ENCODE measurements at regions not wholly inside any gene's neighbourhood (a gene's known extent, or its start where the extent isn't known, plus 50 kb on each side); places are given as distances from the start of the nearest gene placed in this dataset.
A peak's percentile ranks its signal among the peaks of the same experiment; 100 is the strongest.

DNA sequence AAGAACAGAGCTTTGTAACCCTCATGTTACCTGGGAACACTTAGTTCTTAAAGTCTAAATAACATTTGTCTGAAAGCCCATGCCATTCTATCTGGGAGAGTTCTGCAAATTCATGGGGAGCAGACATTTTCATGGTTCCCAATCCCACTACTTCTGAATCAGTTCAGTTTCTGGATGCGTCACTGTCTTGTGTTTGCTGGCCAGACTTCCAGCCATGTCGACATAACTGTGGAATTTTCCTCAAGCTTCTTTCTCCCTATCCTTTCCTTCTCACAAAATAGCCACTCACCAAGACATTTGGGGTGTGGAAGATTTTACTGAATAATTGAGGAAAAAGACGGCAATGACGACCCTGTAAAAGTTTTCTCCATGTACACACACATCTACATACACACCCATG lies 272.5 kb downstream of the NEBL start:
- H3K36me3 ChIP-seq (ENCODE audit: control insufficient read depth in 2 of 2, insufficient read depth in 2 of 2, low read length in 1 of 2), result no peaks in the 10 kb centered on the region
- H3K27me3 ChIP-seq (ENCODE audit: control insufficient read depth in 2 of 2, insufficient read depth in 1 of 2, low read length in 1 of 2), result no peaks in the 10 kb centered on the region
- DNase-seq (ENCODE audit: low read depth in 6 of 9, low spot score in 9 of 9), result no peak
- no peaks in the 10 kb centered on the region for H3K4me1 ChIP-seq (ENCODE audit: control insufficient read depth in 2 of 2, insufficient read depth in 2 of 2, low read length in 2 of 2)
- 97% methylated on average over 4 of the region's 4 CpGs for WGBS
- H3K27ac ChIP-seq (ENCODE audit: low read depth in 1 of 2, low read length in 1 of 2), result no peak overlapping the region
- no peak overlapping the region for H3K4me3 ChIP-seq (ENCODE audit: low read length in 2 of 2)
- no peaks in the 10 kb centered on the region for H3K9me3 ChIP-seq (ENCODE audit: control insufficient read depth in 2 of 2, insufficient read depth in 1 of 2, low read length in 1 of 2)

DNA sequence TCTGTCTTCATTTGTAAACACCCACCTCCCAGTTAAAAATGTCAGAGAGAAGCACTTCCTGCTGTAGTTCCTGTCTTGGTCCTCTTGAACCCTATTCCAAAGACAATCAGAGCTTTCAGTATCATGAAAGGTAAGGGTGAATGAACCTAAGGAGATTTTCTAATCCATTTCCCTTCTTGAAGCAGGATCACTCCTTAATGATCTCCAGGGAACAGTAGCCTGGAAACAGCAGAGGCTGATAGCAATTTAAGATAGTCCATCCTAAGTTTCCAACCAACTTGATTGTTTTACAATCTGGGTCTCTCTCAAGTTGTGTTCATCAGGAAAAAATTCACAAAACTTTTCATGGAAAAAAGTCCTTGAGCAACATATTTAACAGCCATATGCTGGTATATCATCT lies 273.6 kb downstream of the NEBL start:
- DNase-seq (ENCODE audit: low read depth in 6 of 9, low spot score in 9 of 9), result no peak
- no peaks in the 10 kb centered on the region for H3K4me1 ChIP-seq (ENCODE audit: control insufficient read depth in 2 of 2, insufficient read depth in 2 of 2, low read length in 2 of 2)
- H3K27ac ChIP-seq (ENCODE audit: low read depth in 1 of 2, low read length in 1 of 2), result no peak overlapping the region
- no peaks in the 10 kb centered on the region for H3K36me3 ChIP-seq (ENCODE audit: control insufficient read depth in 2 of 2, insufficient read depth in 2 of 2, low read length in 1 of 2)
- no peaks in the 10 kb centered on the region for H3K9me3 ChIP-seq (ENCODE audit: control insufficient read depth in 2 of 2, insufficient read depth in 1 of 2, low read length in 1 of 2)
- H3K27me3 ChIP-seq (ENCODE audit: control insufficient read depth in 2 of 2, insufficient read depth in 1 of 2, low read length in 1 of 2), result no peaks in the 10 kb centered on the region
- H3K4me3 ChIP-seq (ENCODE audit: low read length in 2 of 2), result no peak overlapping the region

DNA sequence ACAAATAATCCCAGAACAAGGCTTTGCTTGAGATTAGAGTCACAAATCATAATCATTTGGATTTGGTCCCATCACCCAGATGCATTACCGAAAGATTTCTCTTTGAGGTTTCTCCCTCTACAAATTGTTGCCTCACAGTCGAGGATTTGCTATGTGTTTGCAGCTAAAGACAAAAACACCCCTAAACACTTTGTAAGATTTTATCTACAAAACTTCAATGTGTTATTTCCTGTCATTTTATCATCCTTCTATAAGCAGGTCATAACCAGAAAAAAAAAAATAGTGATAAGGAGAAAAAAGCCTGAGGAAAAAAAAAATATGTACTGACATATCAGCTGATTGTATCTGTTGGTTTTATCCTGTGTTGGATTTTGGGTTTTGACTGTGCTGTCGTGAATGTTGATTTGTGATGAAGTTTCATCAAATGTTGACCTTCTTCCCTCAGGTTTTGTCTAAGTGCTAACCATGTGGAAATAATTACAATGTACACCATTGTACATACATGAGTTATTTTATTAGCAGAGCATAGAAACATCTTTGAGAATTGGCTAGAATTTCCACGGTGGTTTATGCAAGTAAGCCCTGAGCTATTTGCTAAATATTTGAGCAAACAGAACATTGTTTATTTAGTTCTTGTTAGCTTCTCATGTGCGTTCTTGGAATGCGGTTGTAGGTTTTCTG lies 274.4 kb downstream of the NEBL start:
- no peak for DNase-seq (ENCODE audit: low read depth in 6 of 9, low spot score in 9 of 9)
- H3K36me3 ChIP-seq (ENCODE audit: control insufficient read depth in 2 of 2, insufficient read depth in 2 of 2, low read length in 1 of 2), result no peaks in the 10 kb centered on the region
- H3K4me3 ChIP-seq (ENCODE audit: low read length in 2 of 2), result no peak overlapping the region
- H3K27me3 ChIP-seq (ENCODE audit: control insufficient read depth in 2 of 2, insufficient read depth in 1 of 2, low read length in 1 of 2), result no peaks in the 10 kb centered on the region
- H3K4me1 ChIP-seq (ENCODE audit: control insufficient read depth in 2 of 2, insufficient read depth in 2 of 2, low read length in 2 of 2), result no peaks in the 10 kb centered on the region
- H3K27ac ChIP-seq (ENCODE audit: low read depth in 1 of 2, low read length in 1 of 2), result no peak overlapping the region
- H3K9me3 ChIP-seq (ENCODE audit: control insufficient read depth in 2 of 2, insufficient read depth in 1 of 2, low read length in 1 of 2), result no peaks in the 10 kb centered on the region
- 46% methylated on average over 6 of the region's 6 CpGs for WGBS

DNA sequence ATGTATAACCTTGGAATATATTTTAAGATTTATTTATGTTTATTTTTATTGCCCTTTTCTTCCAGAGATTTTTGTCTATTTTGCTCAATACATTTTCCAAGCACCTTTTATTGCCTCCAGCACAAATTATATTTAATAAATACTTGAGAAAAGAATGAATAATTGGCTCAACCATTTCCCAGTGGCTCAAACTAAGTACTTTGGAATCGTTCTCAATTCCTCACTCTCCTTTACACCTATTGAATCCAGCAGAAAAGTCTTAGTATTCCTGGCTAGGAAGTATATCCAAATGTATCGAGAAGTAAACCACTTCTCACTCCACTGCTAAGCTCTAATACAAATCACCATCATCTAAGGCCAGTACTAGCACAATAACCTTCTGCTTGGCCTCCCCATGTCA lies 276.1 kb downstream of the NEBL start:
- WGBS, result 91% methylated on average over 2 of the region's 2 CpGs
- Histone ChIP-seq H3K4me1 (ENCODE audit: control insufficient read depth in 2 of 2, insufficient read depth in 2 of 2, low read length in 2 of 2) (no peaks in the 10 kb centered on the region), H3K27me3 (ENCODE audit: control insufficient read depth in 2 of 2, insufficient read depth in 1 of 2, low read length in 1 of 2) (no peaks in the 10 kb centered on the region), H3K4me3 (ENCODE audit: low read length in 2 of 2) (no peak overlapping the region), H3K27ac (ENCODE audit: low read depth in 1 of 2, low read length in 1 of 2) (no peak overlapping the region), H3K9me3 (ENCODE audit: control insufficient read depth in 2 of 2, insufficient read depth in 1 of 2, low read length in 1 of 2) (no peaks in the 10 kb centered on the region), H3K36me3 (ENCODE audit: control insufficient read depth in 2 of 2, insufficient read depth in 2 of 2, low read length in 1 of 2) (no peaks in the 10 kb centered on the region)
- DNase-seq (ENCODE audit: low read depth in 6 of 9, low spot score in 9 of 9), result no peak

DNA sequence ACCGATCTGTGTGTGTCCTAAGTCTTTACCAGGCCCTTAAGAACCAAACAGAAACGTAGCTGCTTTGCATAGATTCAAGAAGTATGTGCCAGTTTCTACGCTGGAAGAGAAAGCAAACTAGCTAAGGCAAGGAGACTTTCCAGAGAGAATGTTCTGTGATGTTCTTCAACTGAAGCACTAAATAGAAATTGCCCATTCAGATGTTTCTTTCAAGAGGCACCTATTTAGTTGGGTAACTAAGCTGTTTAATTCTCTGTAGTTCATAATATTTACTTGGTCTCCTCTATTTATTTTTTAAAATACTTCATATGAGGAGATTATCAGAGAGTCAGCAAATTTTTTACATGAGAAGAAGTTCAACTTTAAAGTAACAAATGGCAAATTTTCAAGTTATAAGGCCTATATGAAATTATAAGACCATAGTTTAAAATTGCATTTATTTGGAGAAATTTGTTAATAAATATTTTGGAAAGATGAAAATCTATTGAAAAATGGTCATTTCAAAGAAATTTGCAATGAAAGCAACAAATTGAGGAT lies 279.0 kb downstream of the NEBL start:
- no peaks in the 10 kb centered on the region for H3K9me3 ChIP-seq (ENCODE audit: control insufficient read depth in 2 of 2, insufficient read depth in 1 of 2, low read length in 1 of 2)
- WGBS, result 91% methylated on average over 3 of the region's 3 CpGs
- no peak overlapping the region for H3K4me3 ChIP-seq (ENCODE audit: low read length in 2 of 2)
- no peak for DNase-seq (ENCODE audit: low read depth in 6 of 9, low spot score in 9 of 9)
- no peaks in the 10 kb centered on the region for H3K36me3 ChIP-seq (ENCODE audit: control insufficient read depth in 2 of 2, insufficient read depth in 2 of 2, low read length in 1 of 2)
- H3K4me1 ChIP-seq (ENCODE audit: control insufficient read depth in 2 of 2, insufficient read depth in 2 of 2, low read length in 2 of 2), result no peaks in the 10 kb centered on the region
- no peaks in the 10 kb centered on the region for H3K27me3 ChIP-seq (ENCODE audit: control insufficient read depth in 2 of 2, insufficient read depth in 1 of 2, low read length in 1 of 2)
- H3K27ac ChIP-seq (ENCODE audit: low read depth in 1 of 2, low read length in 1 of 2), result no peak overlapping the region

DNA sequence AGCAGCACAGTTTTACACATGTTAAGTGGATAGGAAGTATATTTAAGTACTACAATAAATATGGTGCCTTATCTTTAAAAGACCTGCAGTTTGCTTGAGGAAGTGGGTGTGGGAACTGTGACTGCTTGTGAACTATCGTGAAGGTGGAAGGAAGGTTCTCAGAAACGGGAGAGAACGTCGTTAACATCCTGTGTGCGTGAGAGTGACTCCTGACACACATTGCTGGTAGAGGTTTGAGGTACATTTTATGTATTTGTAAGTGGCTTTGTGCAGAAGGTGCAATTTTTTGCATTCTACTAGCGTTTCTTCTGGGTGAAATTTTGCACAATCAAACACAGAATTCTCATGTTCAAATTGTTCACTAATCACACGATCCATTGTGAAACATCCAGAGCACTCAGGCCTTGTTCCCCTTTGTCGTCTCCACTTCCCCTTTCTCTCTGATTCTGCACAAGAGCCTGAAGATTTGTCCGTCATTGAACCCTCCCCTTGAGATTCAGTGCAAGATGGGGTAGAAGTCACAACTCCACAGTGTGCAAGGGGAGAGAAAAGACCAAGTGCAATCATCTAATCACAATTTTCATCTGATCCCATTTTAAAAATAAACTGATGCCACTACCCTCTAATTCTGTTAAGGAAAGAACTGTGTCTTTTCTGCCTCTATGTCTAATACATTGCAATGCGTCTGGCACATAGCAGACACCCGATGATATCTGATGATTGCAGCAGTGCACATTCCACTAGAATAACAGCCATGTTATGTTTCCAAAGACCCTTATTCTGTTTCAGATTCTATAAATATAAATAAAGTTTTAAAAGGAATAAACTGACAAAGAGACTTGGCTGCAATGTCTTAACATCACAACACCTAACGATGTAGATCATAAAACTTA lies 279.9 kb downstream of the NEBL start:
- no peaks in the 10 kb centered on the region for H3K27me3 ChIP-seq (ENCODE audit: control insufficient read depth in 2 of 2, insufficient read depth in 1 of 2, low read length in 1 of 2)
- no peaks in the 10 kb centered on the region for H3K4me1 ChIP-seq (ENCODE audit: control insufficient read depth in 2 of 2, insufficient read depth in 2 of 2, low read length in 2 of 2)
- H3K36me3 ChIP-seq (ENCODE audit: control insufficient read depth in 2 of 2, insufficient read depth in 2 of 2, low read length in 1 of 2), result no peaks in the 10 kb centered on the region
- peak in 5 of 9 donors; percentile 2 to 40 (median 10) for DNase-seq (ENCODE audit: low read depth in 6 of 9, low spot score in 9 of 9)
- 29% methylated on average over 12 of the region's 12 CpGs for WGBS
- H3K4me3 ChIP-seq (ENCODE audit: low read length in 2 of 2), result no peak overlapping the region
- H3K9me3 ChIP-seq (ENCODE audit: control insufficient read depth in 2 of 2, insufficient read depth in 1 of 2, low read length in 1 of 2), result no peaks in the 10 kb centered on the region
- no peak overlapping the region for H3K27ac ChIP-seq (ENCODE audit: low read depth in 1 of 2, low read length in 1 of 2)

DNA sequence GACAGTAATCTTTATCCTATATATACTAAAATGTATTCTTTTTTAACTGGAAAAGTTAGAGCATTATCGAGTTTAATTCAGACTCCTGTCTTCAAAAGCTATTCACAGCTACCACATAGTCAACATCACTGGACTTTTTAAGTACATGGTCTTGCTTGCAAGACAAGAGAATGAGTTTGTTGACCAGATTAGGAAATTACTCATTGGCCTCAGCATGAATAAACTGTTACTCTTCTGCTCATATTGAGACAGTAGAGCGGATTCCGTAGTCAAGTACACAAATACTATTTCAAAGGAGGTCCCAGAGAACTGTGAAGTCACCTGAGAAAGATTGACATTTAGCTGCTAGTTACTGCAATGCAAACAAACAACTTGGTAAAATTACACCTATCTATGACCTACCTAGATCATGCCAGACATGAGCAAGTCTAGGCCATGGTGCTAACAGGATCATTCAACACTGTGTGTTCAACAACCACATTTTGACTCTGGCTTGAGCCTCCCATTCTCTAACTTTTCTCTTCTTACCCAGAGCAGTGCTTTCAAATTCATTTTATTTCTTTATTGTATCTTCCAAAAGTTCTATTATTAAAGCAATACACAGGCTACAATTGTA lies 280.9 kb downstream of the NEBL start:
- Histone ChIP-seq H3K36me3 (ENCODE audit: control insufficient read depth in 2 of 2, insufficient read depth in 2 of 2, low read length in 1 of 2) (no peaks in the 10 kb centered on the region), H3K27me3 (ENCODE audit: control insufficient read depth in 2 of 2, insufficient read depth in 1 of 2, low read length in 1 of 2) (no peaks in the 10 kb centered on the region), H3K9me3 (ENCODE audit: control insufficient read depth in 2 of 2, insufficient read depth in 1 of 2, low read length in 1 of 2) (no peaks in the 10 kb centered on the region), H3K4me3 (ENCODE audit: low read length in 2 of 2) (no peak overlapping the region), H3K4me1 (ENCODE audit: control insufficient read depth in 2 of 2, insufficient read depth in 2 of 2, low read length in 2 of 2) (no peaks in the 10 kb centered on the region), H3K27ac (ENCODE audit: low read depth in 1 of 2, low read length in 1 of 2) (no peak overlapping the region)
- 93% methylated on average over 3 of the region's 3 CpGs for WGBS
- DNase-seq (ENCODE audit: low read depth in 6 of 9, low spot score in 9 of 9), result no peak

DNA sequence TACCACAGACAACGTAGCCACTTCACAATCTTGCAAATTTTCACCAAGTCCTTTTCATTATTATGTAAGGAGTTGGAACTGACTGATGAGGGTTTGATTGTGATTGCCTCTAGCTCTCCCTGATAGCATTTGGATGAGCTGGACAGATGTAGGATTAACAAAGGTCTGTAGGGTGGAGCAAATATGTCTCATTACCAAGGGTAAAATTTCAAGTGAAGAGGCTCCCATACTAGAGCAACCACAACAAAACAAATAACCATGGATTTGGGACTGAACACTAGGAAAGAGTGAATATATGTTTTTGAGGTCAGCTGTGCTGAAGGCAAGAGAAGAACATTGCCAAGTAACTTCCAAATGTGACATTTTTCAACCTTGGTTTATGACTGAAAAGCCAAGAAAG lies 281.7 kb downstream of the NEBL start:
- Histone ChIP-seq H3K27ac (ENCODE audit: low read depth in 1 of 2, low read length in 1 of 2) (no peak overlapping the region), H3K27me3 (ENCODE audit: control insufficient read depth in 2 of 2, insufficient read depth in 1 of 2, low read length in 1 of 2) (no peaks in the 10 kb centered on the region), H3K4me1 (ENCODE audit: control insufficient read depth in 2 of 2, insufficient read depth in 2 of 2, low read length in 2 of 2) (no peaks in the 10 kb centered on the region), H3K9me3 (ENCODE audit: control insufficient read depth in 2 of 2, insufficient read depth in 1 of 2, low read length in 1 of 2) (no peaks in the 10 kb centered on the region), H3K4me3 (ENCODE audit: low read length in 2 of 2) (no peak overlapping the region), H3K36me3 (ENCODE audit: control insufficient read depth in 2 of 2, insufficient read depth in 2 of 2, low read length in 1 of 2) (no peaks in the 10 kb centered on the region)
- 94% methylated on average over 1 of the region's 1 CpG for WGBS
- DNase-seq (ENCODE audit: low read depth in 6 of 9, low spot score in 9 of 9), result no peak

DNA sequence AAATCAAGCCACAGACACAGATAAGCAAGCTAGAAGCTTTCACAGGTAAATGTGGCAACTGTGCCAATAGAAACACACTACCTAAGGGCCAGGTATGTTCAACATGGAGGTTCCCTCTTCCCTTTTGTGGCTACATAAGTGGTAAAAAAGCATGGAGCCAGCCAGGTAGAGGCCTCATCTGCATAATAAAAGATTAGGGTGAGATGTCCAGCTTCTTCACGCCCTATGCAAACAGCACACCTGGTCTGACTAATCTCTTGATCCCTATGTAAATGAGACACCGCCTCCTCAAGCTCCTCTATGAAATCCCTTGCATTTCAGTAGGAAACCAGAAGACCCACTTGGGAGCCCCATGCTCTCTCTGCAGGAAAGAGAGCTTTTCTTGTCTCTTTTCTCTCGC lies 282.2 kb downstream of the NEBL start:
- Histone ChIP-seq H3K27me3 (ENCODE audit: control insufficient read depth in 2 of 2, insufficient read depth in 1 of 2, low read length in 1 of 2) (no peaks in the 10 kb centered on the region), H3K9me3 (ENCODE audit: control insufficient read depth in 2 of 2, insufficient read depth in 1 of 2, low read length in 1 of 2) (no peaks in the 10 kb centered on the region), H3K4me1 (ENCODE audit: control insufficient read depth in 2 of 2, insufficient read depth in 2 of 2, low read length in 2 of 2) (no peaks in the 10 kb centered on the region), H3K27ac (ENCODE audit: low read depth in 1 of 2, low read length in 1 of 2) (no peak overlapping the region), H3K36me3 (ENCODE audit: control insufficient read depth in 2 of 2, insufficient read depth in 2 of 2, low read length in 1 of 2) (no peaks in the 10 kb centered on the region), H3K4me3 (ENCODE audit: low read length in 2 of 2) (no peak overlapping the region)
- WGBS, result 92% methylated on average over 3 of the region's 3 CpGs
- no peak for DNase-seq (ENCODE audit: low read depth in 6 of 9, low spot score in 9 of 9)

Measured in thymus (tissue), 11 donors.